ENCODE measurements at regions not wholly inside any gene's neighbourhood (a gene's known extent, or its start where the extent isn't known, plus 50 kb on each side); places are given as distances from the start of the nearest gene placed in this dataset.
"Not testable (repeated sequence)": the region's sequence is repeated elsewhere in the genome, so short reads cannot be mapped to it uniquely, and the experiment has no call there.

DNA sequence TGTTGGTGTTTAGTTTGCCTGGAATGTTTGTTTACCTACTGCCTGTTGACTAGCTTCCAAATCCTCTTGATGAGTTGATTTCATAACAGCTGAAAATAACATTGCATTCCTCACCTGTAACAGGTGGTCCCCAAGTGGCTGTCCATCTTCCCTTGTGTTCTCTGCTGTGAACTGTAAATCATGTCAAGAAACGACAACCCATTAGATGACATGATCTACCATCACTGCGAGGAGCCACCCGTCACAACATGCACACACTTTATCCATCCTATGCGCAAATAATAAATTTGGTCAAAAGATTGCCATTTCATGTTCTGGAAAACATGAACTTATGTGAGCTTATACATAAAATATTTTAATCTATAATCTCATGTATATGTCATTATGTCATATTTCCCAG lies 199.1 kb upstream of the POMZP3 start:
- TF ChIP-seq POLR2AphosphoS5 (IDR thresholded peaks at IDR 0.05); POLR2A (IDR thresholded peaks at IDR 0.05; ENCODE audit: low read depth); EP300 (IDR thresholded peaks at IDR 0.05): not testable (repeated sequence)

All from esophagus muscularis mucosa (tissue), 3 donors.